ENCODE measurements at regions not wholly inside any gene's neighbourhood (a gene's known extent, or its start where the extent isn't known, plus 50 kb on each side); places are given as distances from the start of the nearest gene placed in this dataset.

DNA sequence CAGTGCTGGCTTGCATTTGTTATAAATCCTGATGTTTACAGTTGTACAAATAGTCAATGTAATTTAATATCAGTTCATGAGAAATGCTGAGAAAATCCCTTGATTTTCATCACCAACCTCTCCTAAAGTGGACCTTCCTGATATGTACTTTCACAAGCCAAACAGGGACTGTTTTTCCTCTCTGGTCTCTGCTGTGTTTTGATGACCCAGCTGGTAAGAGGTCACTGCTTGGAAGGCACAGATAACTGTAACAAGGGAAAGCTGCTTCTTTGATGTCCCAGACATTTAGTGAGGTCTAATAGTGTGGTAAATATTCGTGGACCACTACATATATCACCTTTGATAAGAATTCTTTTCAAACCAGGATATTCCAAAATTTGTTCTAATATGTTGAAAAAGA lies 68.7 kb upstream of the HAPLN1 start:
- H3K27ac ChIP-seq (ENCODE audit: control insufficient read depth, insufficient read depth), result no peak overlapping the region
- ChIA-PET SMC1A (ENCODE audit: uncharacterized antibody, unreplicated experiment) (no interaction called here), POLR2A (no interaction called here), RAD21 (ENCODE audit: unreplicated experiment) (no interaction called here), CTCF (no interaction called here)
- no peaks in the 10 kb centered on the region for H4K20me1 ChIP-seq (ENCODE audit: control insufficient read depth, insufficient read depth)
- TF ChIP-seq EZH2 (IDR thresholded peaks at IDR 0.05; ENCODE audit: borderline replicate concordance, control insufficient read depth, low read depth, low read length) (no peak), NRF1 (conservative IDR thresholded peaks at IDR 0.05; ENCODE audit: low read depth, low read length) (no peak), IRF4 (IDR thresholded peaks at IDR 0.05; ENCODE audit: low read depth, low read length) (no peak)
- TF ChIP-seq, protein P1, sequence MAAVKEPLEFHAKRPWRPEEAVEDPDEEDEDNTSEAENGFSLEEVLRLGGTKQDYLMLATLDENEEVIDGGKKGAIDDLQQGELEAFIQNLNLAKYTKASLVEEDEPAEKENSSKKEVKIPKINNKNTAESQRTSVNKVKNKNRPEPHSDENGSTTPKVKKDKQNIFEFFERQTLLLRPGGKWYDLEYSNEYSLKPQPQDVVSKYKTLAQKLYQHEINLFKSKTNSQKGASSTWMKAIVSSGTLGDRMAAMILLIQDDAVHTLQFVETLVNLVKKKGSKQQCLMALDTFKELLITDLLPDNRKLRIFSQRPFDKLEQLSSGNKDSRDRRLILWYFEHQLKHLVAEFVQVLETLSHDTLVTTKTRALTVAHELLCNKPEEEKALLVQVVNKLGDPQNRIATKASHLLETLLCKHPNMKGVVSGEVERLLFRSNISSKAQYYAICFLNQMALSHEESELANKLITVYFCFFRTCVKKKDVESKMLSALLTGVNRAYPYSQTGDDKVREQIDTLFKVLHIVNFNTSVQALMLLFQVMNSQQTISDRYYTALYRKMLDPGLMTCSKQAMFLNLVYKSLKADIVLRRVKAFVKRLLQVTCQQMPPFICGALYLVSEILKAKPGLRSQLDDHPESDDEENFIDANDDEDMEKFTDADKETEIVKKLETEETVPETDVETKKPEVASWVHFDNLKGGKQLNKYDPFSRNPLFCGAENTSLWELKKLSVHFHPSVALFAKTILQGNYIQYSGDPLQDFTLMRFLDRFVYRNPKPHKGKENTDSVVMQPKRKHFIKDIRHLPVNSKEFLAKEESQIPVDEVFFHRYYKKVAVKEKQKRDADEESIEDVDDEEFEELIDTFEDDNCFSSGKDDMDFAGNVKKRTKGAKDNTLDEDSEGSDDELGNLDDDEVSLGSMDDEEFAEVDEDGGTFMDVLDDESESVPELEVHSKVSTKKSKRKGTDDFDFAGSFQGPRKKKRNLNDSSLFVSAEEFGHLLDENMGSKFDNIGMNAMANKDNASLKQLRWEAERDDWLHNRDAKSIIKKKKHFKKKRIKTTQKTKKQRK (IDR thresholded peaks at IDR 0.05; ENCODE audit: low read depth, low read length), result no peak
- TF ChIP-seq, protein P2, sequence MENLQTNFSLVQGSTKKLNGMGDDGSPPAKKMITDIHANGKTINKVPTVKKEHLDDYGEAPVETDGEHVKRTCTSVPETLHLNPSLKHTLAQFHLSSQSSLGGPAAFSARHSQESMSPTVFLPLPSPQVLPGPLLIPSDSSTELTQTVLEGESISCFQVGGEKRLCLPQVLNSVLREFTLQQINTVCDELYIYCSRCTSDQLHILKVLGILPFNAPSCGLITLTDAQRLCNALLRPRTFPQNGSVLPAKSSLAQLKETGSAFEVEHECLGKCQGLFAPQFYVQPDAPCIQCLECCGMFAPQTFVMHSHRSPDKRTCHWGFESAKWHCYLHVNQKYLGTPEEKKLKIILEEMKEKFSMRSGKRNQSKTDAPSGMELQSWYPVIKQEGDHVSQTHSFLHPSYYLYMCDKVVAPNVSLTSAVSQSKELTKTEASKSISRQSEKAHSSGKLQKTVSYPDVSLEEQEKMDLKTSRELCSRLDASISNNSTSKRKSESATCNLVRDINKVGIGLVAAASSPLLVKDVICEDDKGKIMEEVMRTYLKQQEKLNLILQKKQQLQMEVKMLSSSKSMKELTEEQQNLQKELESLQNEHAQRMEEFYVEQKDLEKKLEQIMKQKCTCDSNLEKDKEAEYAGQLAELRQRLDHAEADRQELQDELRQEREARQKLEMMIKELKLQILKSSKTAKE (IDR thresholded peaks at IDR 0.05; ENCODE audit: low read depth, poor library complexity, severe bottlenecking), result no peak
- DNase-seq (ENCODE audit: low read depth, low spot score) (no peak), ATAC-seq (no peak), FAIRE-seq (no peak)
- no TSS peak for BruUV-seq (replicated peaks)
- H3K4me1 ChIP-seq (ENCODE audit: control insufficient read depth, insufficient read depth, low read length), result no peaks in the 10 kb centered on the region
- no peak overlapping the region for H3K4me2 ChIP-seq (ENCODE audit: control insufficient read depth, insufficient read depth)
- H2AFZ ChIP-seq (ENCODE audit: control insufficient read depth, low read depth, low read length), result no peak overlapping the region
- H3K27me3 ChIP-seq (replicated peaks in 1 of 2; ENCODE audit: control insufficient read depth in 2 of 2, insufficient read depth in 2 of 2, low read length in 1 of 2), result no peaks in the 10 kb centered on the region
- in situ Hi-C loops (cut with MboI) (no loop called here), intact Hi-C loops (cut with micrococcal nuclease; ENCODE audit: unreplicated experiment) (no loop called here)
- no peaks in the 10 kb centered on the region for H3K79me2 ChIP-seq (ENCODE audit: control insufficient read depth, insufficient read depth, low read length)
- H3K36me3 ChIP-seq (ENCODE audit: control insufficient read depth in 2 of 2, insufficient read depth in 2 of 2, low read length in 1 of 2), result no peaks in the 10 kb centered on the region
- H3K9me3 ChIP-seq (replicated peaks; ENCODE audit: control insufficient read depth, insufficient read depth, low read length), result no peaks in the 10 kb centered on the region
- H3K9ac ChIP-seq (ENCODE audit: control insufficient read depth, insufficient read depth, low read length), result no peak overlapping the region
- WGBS (ENCODE audit: insufficient coverage, insufficient replicate concordance, low lambda C conversion rate, missing lambda C conversion rate), result 4% methylated on average over 1 of the region's 1 CpG
- no peak overlapping the region for H3K4me3 ChIP-seq
